ENCODE measurements at regions not wholly inside any gene's neighbourhood (a gene's known extent, or its start where the extent isn't known, plus 50 kb on each side); places are given as distances from the start of the nearest gene placed in this dataset.
A peak's percentile ranks its signal among the peaks of the same experiment; 100 is the strongest.
"Not testable (repeated sequence)": the region's sequence is repeated elsewhere in the genome, so short reads cannot be mapped to it uniquely, and the experiment has no call there.

GRCh38 chr7:125834421-125834820, 904.8 kb upstream of the POT1 start:
- Mint-ChIP-seq H3K4me1 (no peaks in the 10 kb centered on the region), H3K27ac (no peak overlapping the region), H3K9me3 (peaks cover 5 to 24% (median 12%) of the 10 kb centered on the region in 7 donors), H3K36me3 (peaks cover 0 to 5% of the 10 kb centered on the region in 2 donors), H3K4me3 (no peak overlapping the region), H3K27me3 (no peaks in the 10 kb centered on the region)
- ATAC-seq (ENCODE audit: low read depth in 2 of 2) = no peak
- DNase-seq = no peak

GRCh38 chr7:125833839-125834238, 904.2 kb upstream of the POT1 start:
- Mint-ChIP-seq H3K36me3 (peaks cover 0 to 5% of the 10 kb centered on the region in 2 donors), H3K4me1 (no peaks in the 10 kb centered on the region), H3K4me3 (no peak overlapping the region), H3K27me3 (no peaks in the 10 kb centered on the region), H3K27ac (no peak overlapping the region), H3K9me3 (peaks cover 5 to 29% (median 15%) of the 10 kb centered on the region in 7 donors)
- DNase-seq = no peak
- ATAC-seq (ENCODE audit: low read depth in 2 of 2) = no peak

GRCh38 chr7:125830743-125831142, 901.1 kb upstream of the POT1 start:
- no peak for ATAC-seq (ENCODE audit: low read depth in 2 of 2)
- peaks cover 5 to 41% (median 21%) of the 10 kb centered on the region in 7 donors for H3K9me3 Mint-ChIP-seq

GRCh38 chr7:125828153-125828700, 898.6 kb upstream of the POT1 start:
- Mint-ChIP-seq H3K27ac (no peak overlapping the region), H3K4me1 (no peaks in the 10 kb centered on the region), H3K4me3 (no peak overlapping the region), H3K36me3 (no peaks in the 10 kb centered on the region), H3K9me3 (peaks cover 5 to 33% (median 13%) of the 10 kb centered on the region in 7 donors), H3K27me3 (no peaks in the 10 kb centered on the region)
- DNase-seq = no peak
- ATAC-seq (ENCODE audit: low read depth in 2 of 2) = no peak

More at GRCh38 chr7:125830743-125831142, 901.1 kb upstream of the POT1 start:
- Mint-ChIP-seq H3K36me3 (peaks cover 0 to 5% of the 10 kb centered on the region in 2 donors), H3K27me3 (no peaks in the 10 kb centered on the region), H3K27ac (no peak overlapping the region), H3K4me3 (no peak overlapping the region), H3K4me1 (no peaks in the 10 kb centered on the region)
- no peak for DNase-seq

- no peak for ATAC-seq (ENCODE audit: low read depth in 2 of 2)
- Mint-ChIP-seq H3K4me3 (no peak overlapping the region), H3K36me3 (no peaks in the 10 kb centered on the region)
Measured at GRCh38 chr7:125823538-125823937, 893.9 kb upstream of the POT1 start.

GRCh38 chr7:125820495-125820894, 890.9 kb upstream of the POT1 start:
- Mint-ChIP-seq H3K9me3 (peaks cover 0 to 9% (median 0%) of the 10 kb centered on the region in 7 donors), H3K27me3 (no peaks in the 10 kb centered on the region), H3K36me3 (no peaks in the 10 kb centered on the region), H3K4me1 (no peaks in the 10 kb centered on the region), H3K4me3 (no peak overlapping the region), H3K27ac (no peak overlapping the region)
- no peak for ATAC-seq (ENCODE audit: low read depth in 2 of 2)
- no peak for DNase-seq

More at GRCh38 chr7:125823538-125823937, 893.9 kb upstream of the POT1 start:
- Mint-ChIP-seq H3K4me1 (no peaks in the 10 kb centered on the region), H3K27me3 (no peaks in the 10 kb centered on the region), H3K9me3 (peaks cover 0 to 9% (median 4%) of the 10 kb centered on the region in 7 donors), H3K27ac (no peak overlapping the region)
- DNase-seq = no peak

GRCh38 chr7:125814100-125814499, 884.5 kb upstream of the POT1 start:
- ATAC-seq (ENCODE audit: low read depth in 2 of 2) (no peak), DNase-seq (no peak)
- no peak overlapping the region for H3K4me3 Mint-ChIP-seq
- H3K9me3 Mint-ChIP-seq = no peaks in the 10 kb centered on the region
- no peak overlapping the region for H3K27ac Mint-ChIP-seq
- H3K27me3 Mint-ChIP-seq = no peaks in the 10 kb centered on the region
- no peaks in the 10 kb centered on the region for H3K4me1 Mint-ChIP-seq
- H3K36me3 Mint-ChIP-seq = no peaks in the 10 kb centered on the region

- ATAC-seq (ENCODE audit: low read depth in 2 of 2); H3K27ac Mint-ChIP-seq; H3K36me3 Mint-ChIP-seq; DNase-seq; H3K4me3 Mint-ChIP-seq; H3K27me3 Mint-ChIP-seq; H3K4me1 Mint-ChIP-seq: not testable (repeated sequence)
- H3K9me3 Mint-ChIP-seq = peaks cover 0 to 14% (median 8%) of the 10 kb centered on the region in 7 donors
Measured at GRCh38 chr7:125806491-125806890, 876.9 kb upstream of the POT1 start.

GRCh38 chr7:125804273-125804672, 874.6 kb upstream of the POT1 start:
- H3K27ac Mint-ChIP-seq = no peak overlapping the region
- peaks cover 0 to 14% (median 8%) of the 10 kb centered on the region in 7 donors for H3K9me3 Mint-ChIP-seq
- DNase-seq (no peak), ATAC-seq (ENCODE audit: low read depth in 2 of 2) (no peak)
- H3K4me1 Mint-ChIP-seq = no peaks in the 10 kb centered on the region
- no peak overlapping the region for H3K4me3 Mint-ChIP-seq
- H3K27me3 Mint-ChIP-seq = no peaks in the 10 kb centered on the region
- no peaks in the 10 kb centered on the region for H3K36me3 Mint-ChIP-seq

GRCh38 chr7:125780153-125780552, 850.5 kb upstream of the POT1 start:
- Mint-ChIP-seq H3K36me3 (no peaks in the 10 kb centered on the region), H3K9me3 (peaks cover 0 to 5% (median 4%) of the 10 kb centered on the region in 7 donors), H3K4me3 (no peak overlapping the region), H3K4me1 (no peaks in the 10 kb centered on the region), H3K27ac (no peak overlapping the region), H3K27me3 (no peaks in the 10 kb centered on the region)
- ATAC-seq (ENCODE audit: low read depth in 2 of 2) (no peak), DNase-seq (no peak)

- no peak overlapping the region for H3K4me3 Mint-ChIP-seq
- H3K27ac Mint-ChIP-seq = no peak overlapping the region
- DNase-seq = no peak
- H3K9me3 Mint-ChIP-seq = peaks cover 0 to 13% (median 3%) of the 10 kb centered on the region in 7 donors
- H3K36me3 Mint-ChIP-seq = no peaks in the 10 kb centered on the region
- H3K4me1 Mint-ChIP-seq = no peaks in the 10 kb centered on the region
- no peaks in the 10 kb centered on the region for H3K27me3 Mint-ChIP-seq
- ATAC-seq (ENCODE audit: low read depth in 2 of 2) = no peak
Measured at GRCh38 chr7:125775317-125775716, 845.7 kb upstream of the POT1 start.

GRCh38 chr7:125773113-125773785, 843.6 kb upstream of the POT1 start:
- no peak for ATAC-seq (ENCODE audit: low read depth in 2 of 2)
- Mint-ChIP-seq H3K4me1 (no peaks in the 10 kb centered on the region), H3K4me3 (no peak overlapping the region), H3K9me3 (peaks cover 0 to 13% (median 0%) of the 10 kb centered on the region in 7 donors), H3K36me3 (no peaks in the 10 kb centered on the region), H3K27ac (peak overlapping the region in 1 of 6 donors; percentile 47), H3K27me3 (no peaks in the 10 kb centered on the region)
- DNase-seq = no peak

GRCh38 chr7:125747966-125748365, 818.3 kb upstream of the POT1 start:
- no peak for DNase-seq
- no peak for ATAC-seq (ENCODE audit: low read depth in 2 of 2)
- Mint-ChIP-seq H3K4me3 (no peak overlapping the region), H3K27me3 (no peaks in the 10 kb centered on the region), H3K4me1 (no peaks in the 10 kb centered on the region), H3K9me3 (peaks cover 2 to 16% (median 3%) of the 10 kb centered on the region in 7 donors), H3K36me3 (no peaks in the 10 kb centered on the region), H3K27ac (no peak overlapping the region)

GRCh38 chr7:125746510-125746909, 816.9 kb upstream of the POT1 start:
- Mint-ChIP-seq H3K9me3 (peaks cover 2 to 9% (median 4%) of the 10 kb centered on the region in 7 donors), H3K27me3 (no peaks in the 10 kb centered on the region), H3K36me3 (no peaks in the 10 kb centered on the region), H3K4me3 (no peak overlapping the region), H3K4me1 (no peaks in the 10 kb centered on the region), H3K27ac (no peak overlapping the region)
- ATAC-seq (ENCODE audit: low read depth in 2 of 2) (no peak), DNase-seq (no peak)

All from naive B cell (primary cell).